ENCODE measurements at regions not wholly inside any gene's neighbourhood (a gene's known extent, or its start where the extent isn't known, plus 50 kb on each side); places are given as distances from the start of the nearest gene placed in this dataset.

DNA sequence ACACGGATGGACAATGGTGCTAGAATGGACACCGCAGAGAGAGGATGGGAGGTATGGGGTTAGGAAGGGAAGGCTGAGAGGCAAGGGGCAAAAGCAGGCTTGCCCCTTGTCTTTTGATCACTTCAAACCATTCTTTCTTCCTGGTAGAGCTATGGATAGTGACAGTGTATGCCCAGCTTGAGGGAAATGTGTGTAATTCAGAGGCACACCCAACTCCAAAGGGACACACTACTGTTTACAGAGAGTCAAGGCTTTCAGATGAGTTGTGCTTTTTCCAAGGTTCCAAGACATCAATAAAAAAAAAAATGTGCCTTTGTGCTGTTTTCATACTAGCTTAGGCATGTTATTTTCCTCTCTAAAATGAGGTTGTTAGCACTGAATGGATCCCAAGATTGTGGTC, 185.0 kb downstream of the MCHR2 start:
- H3K4me3 ChIP-seq (ENCODE audit: low read depth, low read length) = no peak overlapping the region
- no peak for TF ChIP-seq CTCF (IDR thresholded peaks at IDR 0.05; ENCODE audit: low read depth, low read length)

DNA sequence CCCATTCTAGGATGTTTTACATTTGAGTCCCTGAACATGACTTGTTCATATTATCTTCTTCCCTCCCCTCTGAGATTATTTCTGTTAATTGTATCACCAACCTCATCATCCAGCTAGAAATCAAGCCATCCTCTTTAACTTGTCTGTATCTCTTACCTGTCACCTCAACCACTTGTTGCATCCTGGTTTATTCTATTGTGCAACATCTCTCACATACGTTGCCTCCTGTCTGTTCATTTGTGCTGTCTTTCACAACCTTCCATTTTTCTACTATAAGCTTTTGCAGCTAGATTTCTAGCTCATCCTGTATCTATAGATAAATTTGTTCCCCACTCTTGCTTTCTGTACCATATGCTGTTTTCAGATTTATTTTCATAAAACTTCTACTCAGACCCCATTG, 183.7 kb downstream of the MCHR2 start:
- no peak for TF ChIP-seq CTCF (IDR thresholded peaks at IDR 0.05; ENCODE audit: low read depth, low read length)
- H3K4me3 ChIP-seq (ENCODE audit: low read depth, low read length) = no peak overlapping the region

GRCh38 chr6:99810942-99811620, 182.9 kb downstream of the MCHR2 start:
- H3K4me3 ChIP-seq (ENCODE audit: low read depth, low read length) = no peak overlapping the region
- no peak for TF ChIP-seq CTCF (IDR thresholded peaks at IDR 0.05; ENCODE audit: low read depth, low read length)

DNA sequence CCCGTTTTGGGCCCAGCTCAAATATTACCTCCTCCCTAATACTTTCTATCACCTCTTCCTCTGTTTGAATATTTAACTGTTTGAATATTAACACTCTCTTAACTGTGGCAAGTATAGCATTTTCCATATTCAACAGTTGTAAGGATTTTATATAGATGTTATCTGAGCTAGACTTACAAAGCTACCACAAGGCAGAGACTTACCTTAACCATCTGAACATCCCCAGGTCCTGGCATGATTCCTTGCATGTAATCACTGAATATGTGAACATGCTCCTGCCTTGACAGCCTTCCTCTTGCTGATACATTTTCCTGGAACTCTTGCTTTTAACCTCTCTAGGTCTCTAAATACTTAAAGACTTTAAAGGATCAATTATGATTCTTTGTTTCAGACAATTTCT, 182.4 kb downstream of the MCHR2 start:
- H3K4me3 ChIP-seq (ENCODE audit: low read depth, low read length) = no peak overlapping the region
- TF ChIP-seq CTCF (IDR thresholded peaks at IDR 0.05; ENCODE audit: low read depth, low read length) = no peak

- no peak for TF ChIP-seq CTCF (IDR thresholded peaks at IDR 0.05; ENCODE audit: low read depth, low read length)
- no peak overlapping the region for H3K4me3 ChIP-seq (ENCODE audit: low read depth, low read length)
These were observed 180.5 kb downstream of the MCHR2 start for GRCh38 chr6:99813565-99813964.

GRCh38 chr6:99814230-99814928, 179.6 kb downstream of the MCHR2 start:
- no peak overlapping the region for H3K4me3 ChIP-seq (ENCODE audit: low read depth, low read length)
- no peak for TF ChIP-seq CTCF (IDR thresholded peaks at IDR 0.05; ENCODE audit: low read depth, low read length)

DNA sequence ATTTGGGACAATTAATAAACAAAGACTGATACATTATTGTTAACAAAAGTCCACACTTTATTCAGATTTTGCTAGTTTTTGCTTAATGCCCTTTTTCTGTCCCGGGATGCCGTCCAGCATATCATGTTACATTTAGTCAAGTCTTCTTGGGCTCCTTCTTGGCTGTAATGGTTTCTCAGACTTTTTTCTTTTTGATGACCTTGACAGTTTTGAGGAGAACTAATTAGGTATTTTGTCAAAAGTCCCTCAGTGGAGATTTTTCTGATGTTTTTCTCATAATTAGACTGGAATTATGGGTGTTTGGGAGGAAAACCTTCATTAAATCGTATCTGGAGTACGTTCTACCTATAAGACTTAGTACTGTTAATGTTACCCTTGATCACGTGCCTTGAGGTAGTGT, 177.2 kb downstream of the MCHR2 start:
- TF ChIP-seq CTCF (IDR thresholded peaks at IDR 0.05; ENCODE audit: low read depth, low read length) = no peak
- H3K4me3 ChIP-seq (ENCODE audit: low read depth, low read length) = no peak overlapping the region
